Lung microvascular endothelial cell (primary cell): ENCODE measurements at regions not wholly inside any gene's neighbourhood (a gene's known extent, or its start where the extent isn't known, plus 50 kb on each side); places are given as distances from the start of the nearest gene placed in this dataset.

ENCODE experiments used
- DNase-seq, 2 donors: peaks; one replicate each; pipeline versions ENCODE4 v3.0.0 to v3.0.0-alpha.2; 2010; ENCODE audit warnings: low read depth in 2 of 2

DNA sequence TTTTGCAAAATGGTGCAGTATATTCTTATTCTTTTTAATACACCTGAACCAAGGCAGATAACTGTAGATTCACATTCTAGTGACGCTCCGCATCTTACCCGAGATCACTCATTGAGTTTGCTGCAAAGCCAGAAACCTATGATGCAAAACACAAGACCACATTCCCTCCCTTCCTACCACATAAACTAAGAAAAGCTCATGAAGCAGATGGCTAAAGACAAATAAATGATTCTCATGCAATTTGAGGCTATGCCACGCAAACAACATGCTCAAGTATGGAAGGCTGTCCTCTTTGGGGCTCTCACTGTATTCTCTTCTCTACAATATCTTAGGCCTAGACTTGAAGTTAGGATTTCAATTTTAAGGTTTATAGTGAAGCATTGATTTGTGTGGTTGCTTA is 95.0 kb upstream of the BMPER start:
- DNase-seq = no peak

- peak in 1 of 2 donors; percentile 53 for DNase-seq
Measured at GRCh38 chr7:33813331-33813730, 92.0 kb upstream of the BMPER start.

GRCh38 chr7:33814400-33814799 is 90.9 kb upstream of the BMPER start:
- DNase-seq = peak; percentile 33 to 97

DNA sequence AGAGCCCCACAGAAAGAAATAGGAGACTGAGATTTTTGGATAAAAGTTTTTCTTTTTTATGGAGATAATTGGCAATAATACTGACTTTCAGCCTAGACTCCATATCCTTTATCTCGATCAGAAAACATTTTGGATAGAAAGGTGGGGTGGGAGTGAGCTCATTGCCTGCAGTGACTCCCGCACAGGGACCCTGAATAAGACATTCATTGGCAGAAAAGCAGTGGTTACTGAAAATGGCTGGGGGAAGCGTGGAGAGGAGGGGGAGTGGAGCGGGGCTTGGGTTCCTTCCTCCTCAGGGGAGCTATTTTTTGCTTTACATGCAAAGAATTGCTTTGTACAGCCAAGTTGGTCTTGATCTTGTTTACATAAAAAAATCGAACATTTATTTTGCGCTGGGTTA is 90.4 kb upstream of the BMPER start:
- DNase-seq = peak in 1 of 2 donors; percentile 55

DNA sequence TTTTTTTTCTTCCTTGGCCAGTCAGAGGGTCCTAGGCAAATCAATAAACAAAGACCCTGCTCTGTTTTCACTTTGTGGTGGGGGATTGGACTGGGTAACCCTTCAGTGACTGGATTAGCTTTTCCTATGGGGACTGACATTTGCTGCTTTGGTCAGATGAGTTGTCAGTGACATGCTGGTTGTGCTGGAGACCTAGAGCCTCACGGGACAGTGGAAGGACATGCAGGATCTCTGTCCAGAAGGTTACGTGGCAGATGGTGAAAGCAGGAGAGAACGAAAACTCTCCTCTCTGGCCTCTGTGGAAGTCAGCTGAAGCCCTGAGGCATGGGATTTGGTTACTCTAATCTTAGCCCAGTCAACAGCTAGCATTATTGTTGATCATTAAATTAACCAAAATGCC is 90.0 kb upstream of the BMPER start:
- DNase-seq = peak in 1 of 2 donors; percentile 70

GRCh38 chr7:33816106-33816505 is 89.2 kb upstream of the BMPER start:
- DNase-seq = no peak

DNA sequence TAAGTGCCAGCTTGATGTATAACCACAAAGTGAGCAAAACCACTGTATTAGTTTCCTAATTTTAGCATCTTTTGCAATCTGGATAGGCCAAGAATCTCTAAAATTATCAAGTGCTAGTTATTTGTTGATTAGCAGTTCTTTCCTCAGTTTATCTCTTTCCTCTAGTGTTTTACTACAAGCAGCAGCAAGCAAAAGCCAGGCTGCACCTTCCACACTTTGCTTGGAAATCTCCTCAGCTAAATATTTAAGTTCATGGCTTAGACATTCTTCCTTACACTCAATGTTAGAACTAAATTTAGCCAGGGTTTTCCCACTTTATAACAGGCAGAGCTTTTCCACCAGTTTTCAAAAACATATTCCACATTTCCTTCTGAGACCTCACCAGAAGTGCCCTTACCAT is 85.7 kb upstream of the BMPER start:
- no peak for DNase-seq

- no peak for DNase-seq
Measured at GRCh38 chr7:33820206-33820605, 85.1 kb upstream of the BMPER start.

DNA sequence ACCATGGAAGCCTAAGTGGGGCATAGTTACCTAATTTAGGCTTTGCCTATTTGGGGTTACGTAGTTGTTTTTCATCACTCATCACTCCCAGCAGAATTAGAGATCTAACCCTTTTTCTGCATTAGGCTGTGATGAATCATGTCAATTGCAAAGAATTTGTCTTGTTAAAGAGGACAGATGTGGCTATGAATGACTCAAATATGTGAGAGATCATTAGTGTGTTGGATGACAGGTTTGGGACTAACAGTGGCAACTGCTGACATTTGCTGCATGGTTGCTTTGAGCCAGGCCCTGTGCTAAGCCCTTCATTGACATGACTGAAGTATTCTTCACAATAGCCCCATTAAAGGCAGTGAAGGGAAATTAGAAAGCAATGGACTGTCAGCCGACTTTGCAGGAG is 83.4 kb upstream of the BMPER start:
- DNase-seq = no peak

GRCh38 chr7:33823913-33824312 is 81.4 kb upstream of the BMPER start:
- DNase-seq = no peak

DNA sequence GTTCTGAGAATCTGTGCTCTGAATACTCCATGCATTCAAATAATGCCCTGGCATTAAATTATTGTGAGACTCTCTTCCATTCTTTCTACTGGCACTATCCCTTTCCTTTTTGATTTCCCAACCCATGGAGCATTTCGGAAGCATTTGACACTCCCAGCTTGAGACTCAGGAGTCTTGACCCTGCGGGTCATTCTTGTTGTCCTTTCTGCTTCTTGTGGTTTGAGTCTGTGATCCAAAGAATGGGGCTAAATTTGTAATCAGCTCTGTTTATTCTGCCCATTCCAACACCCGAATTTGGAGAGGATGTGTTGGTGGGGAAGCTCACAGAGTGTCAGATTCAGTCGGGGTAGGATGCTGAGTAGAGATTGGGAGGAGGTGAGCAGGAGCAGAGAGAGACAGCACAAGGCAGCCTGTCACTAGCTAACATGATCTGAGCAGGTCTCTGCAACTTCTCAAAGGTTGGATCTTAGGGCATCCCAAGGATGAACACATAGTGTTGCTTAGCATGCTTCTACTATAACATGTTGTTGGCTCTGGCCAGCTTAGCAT is 80.4 kb upstream of the BMPER start:
- DNase-seq = no peak

DNA sequence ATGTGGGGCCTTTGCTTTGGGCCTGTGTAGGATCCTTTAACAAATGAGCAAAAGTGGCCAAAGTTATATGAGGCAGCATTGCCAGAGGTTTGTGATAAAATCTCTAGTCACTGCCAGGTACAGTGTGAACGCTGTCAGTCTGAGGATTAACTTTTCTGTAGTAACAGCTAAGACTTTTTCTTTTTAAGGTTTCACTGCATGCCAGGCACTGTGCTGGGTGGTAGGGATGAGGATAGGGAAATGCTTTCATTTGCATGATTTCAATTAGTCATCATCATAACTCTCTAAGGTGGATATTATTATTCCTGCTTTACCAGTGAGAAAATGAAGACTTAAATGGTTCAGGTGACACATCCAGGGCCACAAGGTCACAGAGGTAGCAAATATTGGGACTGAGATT is 79.7 kb upstream of the BMPER start:
- no peak for DNase-seq

- no peak for DNase-seq
Measured at GRCh38 chr7:33829536-33829935, 75.8 kb upstream of the BMPER start.

- peak in 1 of 2 donors; percentile 16 for DNase-seq
Measured at GRCh38 chr7:33831389-33832141, 73.8 kb upstream of the BMPER start.

DNA sequence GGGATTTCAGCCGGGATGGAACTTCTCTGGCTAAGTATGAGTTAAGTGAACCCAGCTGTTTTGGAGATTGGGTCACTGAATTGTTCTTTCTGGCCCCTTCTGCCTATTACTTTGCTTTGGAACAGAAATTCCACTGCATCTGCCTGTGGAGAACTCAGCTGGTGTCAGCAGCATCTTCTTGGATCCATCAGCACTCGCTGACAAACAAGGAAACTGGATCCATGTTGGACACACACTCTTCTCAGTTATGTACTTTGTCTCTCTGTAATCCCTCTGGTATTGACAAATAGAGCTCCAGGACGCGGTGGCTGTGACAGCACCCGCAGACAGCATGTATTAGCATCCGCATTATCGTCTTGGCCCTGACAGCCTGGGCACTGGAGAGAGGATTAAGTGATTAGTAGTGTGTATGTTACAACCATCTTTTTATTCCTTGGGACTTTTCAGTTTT is 73.0 kb upstream of the BMPER start:
- no peak for DNase-seq

- no peak for DNase-seq
Measured at GRCh38 chr7:33836797-33837355, 68.5 kb upstream of the BMPER start.

DNA sequence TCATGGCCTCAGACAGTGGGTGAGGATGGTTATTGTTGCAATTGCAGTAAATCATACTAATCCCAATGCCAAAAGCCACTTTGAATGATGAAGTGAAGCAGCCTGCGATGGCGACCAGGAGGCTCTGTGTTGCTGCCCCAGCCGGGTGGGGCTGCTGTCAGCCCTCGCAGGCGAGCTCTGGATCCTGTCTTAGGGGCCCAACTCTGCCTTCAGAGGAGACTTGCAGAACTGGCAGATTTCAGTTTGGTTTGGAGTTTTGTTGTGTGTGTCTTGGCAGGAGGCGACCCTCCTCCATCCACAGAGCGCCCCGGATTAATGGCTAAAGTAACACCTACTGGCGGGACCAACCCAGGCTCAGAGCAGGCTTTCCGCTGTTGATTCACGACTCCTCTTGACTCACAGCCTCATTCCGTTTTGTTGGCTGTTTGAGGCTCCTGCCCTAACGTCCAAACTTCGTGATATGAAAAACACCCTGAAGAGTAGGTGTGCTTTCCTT is 67.9 kb upstream of the BMPER start:
- no peak for DNase-seq

DNA sequence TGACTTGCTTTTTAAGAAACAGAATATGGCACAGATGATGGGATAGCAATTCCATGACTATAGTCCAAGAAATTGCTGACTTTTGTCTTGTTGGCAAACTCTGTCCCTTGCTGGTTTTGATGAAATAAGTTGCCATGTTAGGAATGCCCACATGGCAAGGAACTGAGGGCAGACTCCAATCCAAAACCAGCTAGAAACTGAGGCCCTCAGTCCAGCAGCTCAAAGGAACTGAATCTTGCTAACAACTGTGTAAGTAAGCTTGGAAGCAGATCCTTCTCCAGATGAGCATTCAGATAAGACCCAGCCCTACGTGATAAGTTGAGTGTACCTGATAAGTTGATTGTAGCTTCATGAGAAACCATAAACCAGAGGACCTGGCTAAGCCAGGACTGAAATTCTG is 64.3 kb upstream of the BMPER start:
- DNase-seq = no peak

GRCh38 chr7:33841705-33842129 is 63.6 kb upstream of the BMPER start:
- peak in 1 of 2 donors; percentile 59 for DNase-seq

DNA sequence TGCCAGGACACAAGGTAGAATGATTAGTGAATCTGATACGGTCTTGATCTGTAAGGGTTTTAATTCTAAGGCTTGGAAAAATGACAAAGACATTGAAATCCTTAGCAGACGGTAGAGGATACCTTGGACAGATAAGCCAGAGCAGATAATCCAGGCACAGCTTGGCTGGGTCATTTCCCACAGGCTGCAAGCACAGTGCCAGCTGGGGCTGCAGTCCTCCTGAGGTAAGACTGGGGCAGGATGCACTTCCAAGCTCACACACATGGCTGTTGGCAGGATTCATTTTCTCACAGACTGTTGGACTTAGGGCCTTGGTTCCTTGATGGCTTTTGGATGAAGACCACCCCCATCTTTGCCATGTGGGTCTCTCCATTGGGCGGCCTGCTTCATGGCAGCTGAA is 63.2 kb upstream of the BMPER start:
- no peak for DNase-seq

DNA sequence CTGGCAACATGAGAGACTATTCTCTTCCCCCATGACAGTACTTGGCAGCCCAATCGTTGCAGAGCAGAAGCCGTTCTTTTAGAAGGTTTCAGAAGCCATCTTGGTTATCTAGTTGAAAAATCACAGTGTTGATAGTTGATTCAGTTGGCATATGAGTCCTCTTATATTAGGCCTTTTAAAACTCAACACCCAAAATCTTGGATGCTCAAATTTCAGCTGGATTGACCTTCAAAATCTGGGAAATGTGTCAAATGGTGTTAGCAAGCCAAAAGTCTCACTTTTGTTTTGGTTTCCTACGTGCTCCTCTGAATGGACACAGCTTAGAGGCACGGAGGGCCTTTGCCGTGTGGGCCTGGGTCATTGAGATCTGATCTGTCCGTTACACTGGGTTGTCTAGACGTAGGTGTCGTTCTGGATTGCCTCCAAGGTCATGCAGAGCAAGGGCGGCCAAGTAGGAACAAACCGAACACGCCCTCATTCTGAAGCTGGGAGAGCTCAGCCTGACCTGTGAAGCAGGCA is 59.3 kb upstream of the BMPER start:
- DNase-seq = no peak

- no peak for DNase-seq
Measured at GRCh38 chr7:33849004-33849403, 56.3 kb upstream of the BMPER start.
